WTC11 (cell line): ENCODE measurements at regions not wholly inside any gene's neighbourhood (a gene's known extent, or its start where the extent isn't known, plus 50 kb on each side); places are given as distances from the start of the nearest gene placed in this dataset.

Experiments used
- ATAC-seq: fragments of 200-7000 bp; cut with Tn5 transposase; 2 replicates; pipeline ENCODE4 v1.10.0; 2021; ENCODE audit warnings: mild to moderate bottlenecking, moderate library complexity
- CTCF ChIA-PET: fragments of 300-600 bp; sonication (Branson Sonifier 250); formaldehyde crosslinking; loops from one replicate; lab custom pipeline; 2021; ENCODE audit warnings: antibody characterized with exemption; lab: Charles Lee
- POLR2A ChIA-PET: fragments of 350-600 bp; sonication (Branson Sonifier 250); formaldehyde crosslinking; loops from one replicate; lab custom pipeline; 2021; ENCODE audit warnings: antibody characterized with exemption; lab: Charles Lee
- DNase-seq: peaks from one replicate; pipeline ENCODE4 v3.0.0; 2021; ENCODE audit warnings: low spot score
- H3K27ac Mint-ChIP-seq: 2 replicates; pipeline ENCODE4 v1.8.0; 2021; ENCODE audit warnings: mixed read lengths
- H3K27me3 Mint-ChIP-seq: 2 replicates; pipeline ENCODE4 v1.8.0; 2021; ENCODE audit warnings: low read depth, mild to moderate bottlenecking, moderate library complexity, mixed read lengths
- H3K36me3 Mint-ChIP-seq: 2 replicates; pipeline ENCODE4 v1.8.0; 2021; ENCODE audit warnings: mixed read lengths
- H3K4me1 Mint-ChIP-seq: 2 replicates; pipeline ENCODE4 v1.8.0; 2022; ENCODE audit warnings: mixed read lengths
- H3K4me3 Mint-ChIP-seq: 2 replicates; pipeline ENCODE4 v1.8.0; 2021; ENCODE audit warnings: mild to moderate bottlenecking, moderate library complexity, mixed read lengths
- H3K9me3 Mint-ChIP-seq: 2 replicates; pipeline ENCODE4 v1.8.0; 2021; ENCODE audit warnings: mixed read lengths
- ATF1 ChIP-seq: sonication (generic); formaldehyde crosslinking; IDR thresholded peaks from 2 replicates; pipeline ENCODE4 v1.8.1; 2023; ENCODE audit warnings: mild to moderate bottlenecking, moderate library complexity, missing genetic modification reagents
- CBFB ChIP-seq: sonication (generic); formaldehyde crosslinking; IDR thresholded peaks from 2 replicates; pipeline ENCODE4 v1.8.1; 2022; ENCODE audit warnings: mild to moderate bottlenecking, low read depth, missing genetic modification reagents
- CREB1 ChIP-seq: sonication (generic); formaldehyde crosslinking; IDR thresholded peaks from 2 replicates; pipeline ENCODE4 v1.8.0; 2023; ENCODE audit warnings: mild to moderate bottlenecking, missing genetic modification reagents
- EMX1 ChIP-seq: fragments of 250-450 bp; sonication (Bioruptor Pico); IDR thresholded peaks from 2 replicates; pipeline ENCODE4 v1.8.0; 2021; ENCODE audit warnings: mild to moderate bottlenecking
- ESRRA ChIP-seq: sonication (generic); formaldehyde crosslinking; IDR thresholded peaks from 2 replicates; pipeline ENCODE4 v1.8.1; 2022; ENCODE audit warnings: mild to moderate bottlenecking, missing genetic modification reagents, borderline replicate concordance
- ETV6 ChIP-seq: sonication (generic); formaldehyde crosslinking; IDR thresholded peaks from 2 replicates; pipeline ENCODE4 v1.8.1; 2022; ENCODE audit warnings: mild to moderate bottlenecking, missing genetic modification reagents
- GTF2I ChIP-seq: fragments of 250-450 bp; sonication (Bioruptor Pico); conservative IDR thresholded peaks from 2 replicates; pipeline ENCODE4 v1.4.0; 2021; ENCODE audit warnings: mild to moderate bottlenecking
- HMGXB4 ChIP-seq: sonication (generic); formaldehyde crosslinking; IDR thresholded peaks from 2 replicates; pipeline ENCODE4 v1.8.1; 2023; ENCODE audit warnings: mild to moderate bottlenecking, moderate library complexity, missing genetic modification reagents
- KAT7 ChIP-seq: sonication (generic); formaldehyde crosslinking; IDR thresholded peaks from 2 replicates; pipeline ENCODE4 v1.8.1; 2023; ENCODE audit warnings: missing genetic modification reagents, mild to moderate bottlenecking, borderline replicate concordance
- MAX ChIP-seq: sonication (generic); formaldehyde crosslinking; IDR thresholded peaks from 2 replicates; pipeline ENCODE4 v1.8.0; 2022; ENCODE audit warnings: mild to moderate bottlenecking, missing genetic modification reagents
- NFATC4 ChIP-seq: fragments of 250-450 bp; sonication (Bioruptor Pico); IDR thresholded peaks from 2 replicates; pipeline ENCODE4 v1.9.0; 2021; ENCODE audit warnings: mild to moderate bottlenecking
- NFE2L1 ChIP-seq: sonication (generic); formaldehyde crosslinking; IDR thresholded peaks from 2 replicates; pipeline ENCODE4 v1.8.1; 2023; ENCODE audit warnings: missing genetic modification reagents
- PRRX2 ChIP-seq: fragments of 250-450 bp; sonication (Bioruptor Pico); IDR thresholded peaks from 2 replicates; pipeline ENCODE4 v1.8.0; 2021; ENCODE audit warnings: mild to moderate bottlenecking
- SP1 ChIP-seq: sonication (generic); formaldehyde crosslinking; conservative IDR thresholded peaks from 2 replicates; pipeline ENCODE4 v1.8.1; 2022; ENCODE audit warnings: missing genetic modification reagents
- TEAD4 ChIP-seq: sonication (generic); formaldehyde crosslinking; IDR thresholded peaks from 2 replicates; pipeline ENCODE4 v1.8.0; 2022; ENCODE audit warnings: mild to moderate bottlenecking, missing genetic modification reagents
- TP53 ChIP-seq: sonication (generic); formaldehyde crosslinking; IDR thresholded peaks from 2 replicates; pipeline ENCODE4 v1.8.1; 2023; ENCODE audit warnings: mild to moderate bottlenecking, missing genetic modification reagents
- ZNF138 ChIP-seq: sonication (generic); formaldehyde crosslinking; conservative IDR thresholded peaks from 2 replicates; pipeline ENCODE4 v1.8.1; 2022; ENCODE audit warnings: mild to moderate bottlenecking, moderate library complexity, missing genetic modification reagents
- ZNF219 ChIP-seq: sonication (generic); formaldehyde crosslinking; IDR thresholded peaks from 2 replicates; pipeline ENCODE4 v1.8.0; 2023; ENCODE audit warnings: missing genetic modification reagents, mild to moderate bottlenecking, borderline replicate concordance
- TF ChIP-seq, protein P1 (sequence below): fragments of 200-600 bp; IDR thresholded peaks from 2 replicates; pipeline ENCODE4 v1.8.0; 2022; ENCODE audit warnings: antibody characterized with exemption
- TF ChIP-seq, protein P2 (sequence below): sonication (generic); formaldehyde crosslinking; conservative IDR thresholded peaks from 2 replicates; pipeline ENCODE4 v1.8.1; 2022; ENCODE audit warnings: mild to moderate bottlenecking, missing genetic modification reagents
- TF ChIP-seq, protein P3 (sequence below): fragments of 250-450 bp; sonication (Bioruptor Pico); IDR thresholded peaks from 2 replicates; pipeline ENCODE4 v1.9.0; 2021; ENCODE audit warnings: mild to moderate bottlenecking

DNA sequence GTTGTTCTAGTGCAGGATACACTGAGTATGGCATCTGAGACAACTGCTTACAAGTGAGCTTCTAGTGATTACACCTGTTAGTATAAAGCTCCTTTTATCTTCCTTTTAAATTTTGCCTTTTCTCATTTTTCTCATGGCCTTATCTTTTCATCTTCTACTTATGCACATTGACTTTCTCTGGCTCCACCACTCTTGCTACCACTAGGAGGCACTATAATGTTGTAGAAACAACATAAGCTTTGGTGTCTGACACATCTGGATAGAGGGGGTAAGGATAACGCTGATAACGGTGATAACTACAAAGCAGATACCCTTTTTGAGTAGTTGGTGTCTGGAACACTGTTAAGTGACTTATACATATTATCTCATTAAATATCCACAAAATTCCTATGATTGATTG lies 187.4 kb upstream of the TEX13C start:
- Mint-ChIP-seq H3K36me3 (peaks cover 3% of the 10 kb centered on the region), H3K4me1 (0 out of 2 replicates have a peak, but pooled peaks cover 5% of the 10 kb centered on the region), H3K9me3 (peaks cover 5% of the 10 kb centered on the region), H3K4me3 (no peak overlapping the region), H3K27ac (no peak overlapping the region), H3K27me3 (no peaks in the 10 kb centered on the region)
- ATAC-seq (peak; percentile 68), DNase-seq (no peak)
- ChIA-PET POLR2A (no interaction called here), CTCF (interaction anchor here (0.5 to 0.9 kb wide), 6 partner anchors 28 to 73 kb away, joined by 3 to 5 read pairs (median 4); no protein-coding TSS in a partner anchor)
- TF ChIP-seq, protein P1, sequence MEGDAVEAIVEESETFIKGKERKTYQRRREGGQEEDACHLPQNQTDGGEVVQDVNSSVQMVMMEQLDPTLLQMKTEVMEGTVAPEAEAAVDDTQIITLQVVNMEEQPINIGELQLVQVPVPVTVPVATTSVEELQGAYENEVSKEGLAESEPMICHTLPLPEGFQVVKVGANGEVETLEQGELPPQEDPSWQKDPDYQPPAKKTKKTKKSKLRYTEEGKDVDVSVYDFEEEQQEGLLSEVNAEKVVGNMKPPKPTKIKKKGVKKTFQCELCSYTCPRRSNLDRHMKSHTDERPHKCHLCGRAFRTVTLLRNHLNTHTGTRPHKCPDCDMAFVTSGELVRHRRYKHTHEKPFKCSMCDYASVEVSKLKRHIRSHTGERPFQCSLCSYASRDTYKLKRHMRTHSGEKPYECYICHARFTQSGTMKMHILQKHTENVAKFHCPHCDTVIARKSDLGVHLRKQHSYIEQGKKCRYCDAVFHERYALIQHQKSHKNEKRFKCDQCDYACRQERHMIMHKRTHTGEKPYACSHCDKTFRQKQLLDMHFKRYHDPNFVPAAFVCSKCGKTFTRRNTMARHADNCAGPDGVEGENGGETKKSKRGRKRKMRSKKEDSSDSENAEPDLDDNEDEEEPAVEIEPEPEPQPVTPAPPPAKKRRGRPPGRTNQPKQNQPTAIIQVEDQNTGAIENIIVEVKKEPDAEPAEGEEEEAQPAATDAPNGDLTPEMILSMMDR = peak; percentile 27; the same call in 1 of the 2 replicates
- TF ChIP-seq KAT7 (CRISPR knock-in tag) = no peak
- no peak for TF ChIP-seq GTF2I (CRISPR knock-in tag)

DNA sequence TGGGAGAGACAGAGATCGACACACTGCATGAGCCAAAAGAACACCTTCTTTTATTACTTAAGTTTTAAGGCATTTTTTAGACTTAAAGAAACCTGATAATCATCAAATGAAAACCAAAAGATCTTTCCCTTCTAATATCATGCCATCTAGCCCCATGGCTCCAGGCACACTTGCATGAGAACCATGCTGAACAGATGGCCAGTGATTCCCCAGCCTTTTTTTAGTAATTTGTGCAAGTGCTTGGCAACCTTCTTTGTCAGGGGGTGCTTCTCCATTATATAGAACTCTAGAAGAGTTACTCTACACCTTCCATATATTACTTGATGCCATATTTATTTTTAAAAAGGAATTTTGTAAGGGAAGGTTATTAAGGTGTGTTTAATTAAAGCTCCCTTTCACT lies 182.2 kb upstream of the TEX13C start:
- Mint-ChIP-seq H3K27me3 (no peaks in the 10 kb centered on the region; the same call in 1 of the 2 replicates), H3K4me1 (no peaks in the 10 kb centered on the region), H3K4me3 (no peak overlapping the region), H3K36me3 (no peaks in the 10 kb centered on the region), H3K27ac (no peak overlapping the region), H3K9me3 (no peaks in the 10 kb centered on the region)
- no peak for DNase-seq
- TF ChIP-seq MAX (CRISPR knock-in tag) = no peak
- no peak for TF ChIP-seq ZNF219 (CRISPR knock-in tag)
- TF ChIP-seq HMGXB4 = no peak
- TF ChIP-seq TP53 (CRISPR knock-in tag) = no peak
- no peak for TF ChIP-seq SP1
- no peak for TF ChIP-seq ZNF138 (CRISPR knock-in tag)
- no peak for TF ChIP-seq EMX1
- TF ChIP-seq ETV6 = no peak
- no peak for TF ChIP-seq ATF1
- TF ChIP-seq TEAD4 (CRISPR knock-in tag) = no peak
- no peak for TF ChIP-seq ESRRA (CRISPR knock-in tag)
- TF ChIP-seq CBFB (CRISPR knock-in tag) = no peak
- ChIA-PET POLR2A (no interaction called here), CTCF (no interaction called here)
- no peak for ATAC-seq

DNA sequence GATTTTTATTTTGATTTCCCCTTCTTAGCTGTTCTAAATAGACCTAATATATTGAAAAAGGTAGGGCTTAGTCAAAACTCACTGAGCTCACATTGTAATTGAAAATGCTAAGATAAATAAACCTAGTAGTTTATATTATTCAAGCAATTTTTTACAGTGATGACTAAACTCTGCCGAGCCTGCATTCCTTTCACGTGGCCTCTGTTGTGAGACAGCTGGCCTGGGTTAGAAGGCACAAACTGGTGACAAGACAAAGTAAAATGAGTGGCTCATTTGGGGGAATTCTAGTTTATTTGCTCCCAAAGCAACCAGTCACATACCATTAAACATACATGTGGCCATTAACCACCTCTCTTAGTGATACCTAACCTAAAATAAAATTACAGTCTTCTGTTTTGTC lies 169.4 kb upstream of the TEX13C start:
- TF ChIP-seq CREB1 (CRISPR knock-in tag) (no peak), HMGXB4 (no peak)
- TF ChIP-seq, all 79 proteins: peak for 0
- Mint-ChIP-seq H3K36me3 (no peaks in the 10 kb centered on the region), H3K4me3 (no peak overlapping the region), H3K27me3 (no peaks in the 10 kb centered on the region), H3K4me1 (peaks cover 21% of the 10 kb centered on the region), H3K9me3 (no peaks in the 10 kb centered on the region), H3K27ac (no peak overlapping the region)
- DNase-seq = no peak
- CTCF ChIA-PET = no interaction called here
- POLR2A ChIA-PET = no interaction called here
- ATAC-seq = no peak

- no peaks in the 10 kb centered on the region for H3K9me3 Mint-ChIP-seq
- H3K27ac Mint-ChIP-seq = no peak overlapping the region
- TF ChIP-seq, protein P2, sequence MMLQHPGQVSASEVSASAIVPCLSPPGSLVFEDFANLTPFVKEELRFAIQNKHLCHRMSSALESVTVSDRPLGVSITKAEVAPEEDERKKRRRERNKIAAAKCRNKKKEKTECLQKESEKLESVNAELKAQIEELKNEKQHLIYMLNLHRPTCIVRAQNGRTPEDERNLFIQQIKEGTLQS (CRISPR knock-in tag) = no peak
- TF ChIP-seq NFE2L1 = no peak
- TF ChIP-seq, protein P3, sequence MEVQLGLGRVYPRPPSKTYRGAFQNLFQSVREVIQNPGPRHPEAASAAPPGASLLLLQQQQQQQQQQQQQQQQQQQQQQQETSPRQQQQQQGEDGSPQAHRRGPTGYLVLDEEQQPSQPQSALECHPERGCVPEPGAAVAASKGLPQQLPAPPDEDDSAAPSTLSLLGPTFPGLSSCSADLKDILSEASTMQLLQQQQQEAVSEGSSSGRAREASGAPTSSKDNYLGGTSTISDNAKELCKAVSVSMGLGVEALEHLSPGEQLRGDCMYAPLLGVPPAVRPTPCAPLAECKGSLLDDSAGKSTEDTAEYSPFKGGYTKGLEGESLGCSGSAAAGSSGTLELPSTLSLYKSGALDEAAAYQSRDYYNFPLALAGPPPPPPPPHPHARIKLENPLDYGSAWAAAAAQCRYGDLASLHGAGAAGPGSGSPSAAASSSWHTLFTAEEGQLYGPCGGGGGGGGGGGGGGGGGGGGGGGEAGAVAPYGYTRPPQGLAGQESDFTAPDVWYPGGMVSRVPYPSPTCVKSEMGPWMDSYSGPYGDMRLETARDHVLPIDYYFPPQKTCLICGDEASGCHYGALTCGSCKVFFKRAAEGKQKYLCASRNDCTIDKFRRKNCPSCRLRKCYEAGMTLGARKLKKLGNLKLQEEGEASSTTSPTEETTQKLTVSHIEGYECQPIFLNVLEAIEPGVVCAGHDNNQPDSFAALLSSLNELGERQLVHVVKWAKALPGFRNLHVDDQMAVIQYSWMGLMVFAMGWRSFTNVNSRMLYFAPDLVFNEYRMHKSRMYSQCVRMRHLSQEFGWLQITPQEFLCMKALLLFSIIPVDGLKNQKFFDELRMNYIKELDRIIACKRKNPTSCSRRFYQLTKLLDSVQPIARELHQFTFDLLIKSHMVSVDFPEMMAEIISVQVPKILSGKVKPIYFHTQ = no peak
- no peak for TF ChIP-seq NFATC4 (CRISPR knock-in tag)
- TF ChIP-seq PRRX2 (CRISPR knock-in tag) = no peak
- DNase-seq (no peak), ATAC-seq (no peak)
- no peak overlapping the region for H3K4me3 Mint-ChIP-seq
- H3K27me3 Mint-ChIP-seq = no peaks in the 10 kb centered on the region
- CTCF ChIA-PET = no interaction called here
- peaks cover 21% of the 10 kb centered on the region for H3K4me1 Mint-ChIP-seq
- H3K36me3 Mint-ChIP-seq = no peaks in the 10 kb centered on the region
- POLR2A ChIA-PET = no interaction called here
Measured at GRCh38 chrX:125151146-125151545, 168.5 kb upstream of the TEX13C start.
